ENCODE measurements at regions not wholly inside any gene's neighbourhood (a gene's known extent, or its start where the extent isn't known, plus 50 kb on each side); places are given as distances from the start of the nearest gene placed in this dataset.

DNA sequence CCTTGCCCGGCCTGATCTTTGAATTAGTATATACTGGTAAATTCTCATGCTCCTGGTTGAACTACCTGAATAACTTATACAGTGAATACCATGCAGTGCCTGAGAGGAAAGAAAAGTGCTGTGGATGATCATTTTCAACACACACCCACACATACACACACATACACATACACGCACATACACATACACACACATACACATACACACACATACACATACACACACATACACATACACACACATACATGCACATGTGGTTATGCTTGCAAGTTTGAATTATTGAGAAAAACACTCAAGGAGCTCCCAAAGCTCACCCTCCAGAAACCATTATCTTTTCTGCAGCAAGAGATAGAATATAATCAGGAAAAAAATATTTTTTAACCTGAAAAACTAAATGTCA is 366.9 kb upstream of the RASGEF1B start:
- in situ Hi-C loops (cut with HindIII; ENCODE audit: low sequenced_read_pairs): loop anchor here (25.0 kb wide), 1 partner anchor 426 kb away; no protein-coding TSS in a partner anchor

DNA sequence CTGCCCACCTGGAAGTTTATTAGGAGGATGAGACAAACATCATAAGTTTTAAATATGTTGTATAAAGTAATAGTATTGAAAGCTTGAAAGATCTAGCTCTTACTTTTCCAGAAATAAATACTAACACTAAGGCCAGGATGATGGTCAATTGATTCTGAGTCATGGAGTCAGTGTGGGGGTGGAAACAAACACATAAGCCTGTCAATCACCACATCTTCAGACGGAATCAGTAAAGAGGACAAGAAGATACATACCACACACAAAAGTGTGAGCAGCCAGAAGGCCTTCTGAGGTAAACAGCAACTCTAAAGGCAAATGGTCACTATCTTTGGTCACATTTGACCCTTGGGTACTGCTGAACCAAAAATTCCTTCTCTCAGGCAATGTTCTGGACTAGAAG is 365.0 kb upstream of the RASGEF1B start:
- in situ Hi-C loops (cut with HindIII; ENCODE audit: low sequenced_read_pairs): loop anchor here (25.0 kb wide), 1 partner anchor 424 kb away; no protein-coding TSS in a partner anchor

DNA sequence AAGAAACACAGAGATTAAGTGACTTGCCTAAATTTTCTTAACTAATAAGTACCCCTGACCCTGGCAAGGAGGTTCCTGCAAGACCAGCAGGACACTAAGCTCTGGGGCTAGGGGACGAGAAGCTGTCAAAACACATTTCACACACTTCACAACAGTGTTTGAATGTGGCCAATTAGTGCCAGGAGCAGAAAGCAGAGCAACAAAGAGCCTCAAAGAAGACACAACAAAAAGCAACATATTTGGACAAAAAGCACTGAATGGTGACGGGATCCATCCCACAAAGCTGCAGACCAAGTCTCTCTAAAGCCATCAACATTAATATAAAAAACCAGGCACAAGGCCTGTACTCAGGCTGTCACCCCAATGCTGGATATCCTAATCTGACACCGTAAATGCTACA is 361.9 kb upstream of the RASGEF1B start:
- in situ Hi-C loops (cut with HindIII; ENCODE audit: low sequenced_read_pairs): loop anchor here (25.0 kb wide), 1 partner anchor 421 kb away; no protein-coding TSS in a partner anchor

DNA sequence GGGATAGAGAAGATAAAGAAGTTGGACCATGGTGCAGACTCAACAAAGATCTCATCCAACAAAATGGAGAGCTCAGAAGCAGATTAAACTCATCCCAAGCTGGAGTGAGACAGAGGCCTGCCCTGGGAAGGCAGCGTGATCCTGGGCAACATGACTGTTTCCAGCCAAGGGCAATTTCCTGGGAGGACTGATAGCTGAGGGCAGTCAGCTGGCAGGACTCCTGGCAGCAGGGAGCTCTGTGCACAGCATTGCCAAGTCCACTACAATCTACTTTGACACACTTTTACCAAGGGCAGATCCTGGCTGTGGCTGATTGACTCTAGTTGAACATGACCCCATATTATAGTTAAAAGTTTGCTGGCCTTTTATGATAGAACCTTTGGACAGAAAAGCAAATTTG is 357.3 kb upstream of the RASGEF1B start:
- in situ Hi-C loops (cut with HindIII; ENCODE audit: low sequenced_read_pairs): loop anchor here (25.0 kb wide), 1 partner anchor 417 kb away; no protein-coding TSS in a partner anchor

DNA sequence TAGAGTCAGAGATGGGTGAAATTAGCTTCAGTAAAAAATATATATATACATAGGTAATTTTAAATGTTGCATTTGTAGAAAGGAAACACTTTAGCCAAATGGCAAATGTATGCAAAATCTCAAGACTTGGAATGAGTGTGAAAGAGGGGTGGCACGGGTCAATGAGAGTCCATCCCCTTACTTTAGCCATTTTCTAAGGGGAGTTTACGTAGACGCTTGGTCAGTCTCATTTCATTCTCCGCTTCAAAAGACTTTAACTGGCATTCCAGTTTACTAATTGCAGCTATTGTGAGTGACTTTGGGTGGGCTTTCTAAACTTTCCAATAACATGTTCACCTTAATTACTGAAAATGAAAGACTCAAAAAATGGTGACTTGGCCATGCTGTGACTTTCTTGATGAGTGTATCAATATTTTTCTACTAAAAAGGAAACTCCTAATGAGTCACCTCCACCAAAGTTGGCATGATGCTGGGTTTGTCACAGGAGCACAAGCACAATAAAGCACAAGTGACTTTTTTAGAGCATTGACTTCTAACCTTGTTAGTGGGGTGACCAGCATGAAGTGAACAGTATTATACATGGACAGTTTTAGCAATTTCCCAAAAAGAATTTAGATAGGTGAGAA is 356.0 kb upstream of the RASGEF1B start:
- in situ Hi-C loops (cut with HindIII; ENCODE audit: low sequenced_read_pairs): loop anchor here (25.0 kb wide), 1 partner anchor 415 kb away; no protein-coding TSS in a partner anchor

DNA sequence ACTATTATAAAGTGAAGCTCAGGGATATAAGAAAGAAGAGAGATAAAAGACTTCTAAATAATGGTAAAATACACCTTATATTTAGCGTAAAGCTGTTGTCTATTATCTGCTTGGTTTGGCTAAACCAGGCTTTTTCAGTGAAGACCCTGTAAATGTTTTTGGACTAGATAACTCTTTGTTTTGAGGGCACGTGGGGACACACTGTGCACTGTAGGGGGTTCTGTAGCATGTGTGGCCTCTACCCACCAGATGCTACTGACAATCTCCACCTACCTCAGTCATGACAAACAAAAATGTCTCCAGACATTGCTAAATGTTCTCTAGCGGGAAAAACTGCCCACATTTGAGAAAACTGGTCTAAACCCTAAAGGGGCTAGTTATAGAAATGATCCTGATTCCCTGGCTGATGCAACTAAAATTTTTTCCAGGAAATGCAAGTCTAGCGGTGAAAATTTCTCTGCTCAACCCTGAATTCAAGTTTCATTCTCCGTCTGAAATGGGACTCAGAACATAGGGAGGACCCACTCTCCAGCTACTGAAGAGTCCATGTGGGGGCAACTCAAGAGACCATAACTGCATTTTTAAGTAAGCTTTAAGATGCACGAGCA is 355.2 kb upstream of the RASGEF1B start:
- in situ Hi-C loops (cut with HindIII; ENCODE audit: low sequenced_read_pairs): loop anchor here (25.0 kb wide), 1 partner anchor 415 kb away; no protein-coding TSS in a partner anchor

DNA sequence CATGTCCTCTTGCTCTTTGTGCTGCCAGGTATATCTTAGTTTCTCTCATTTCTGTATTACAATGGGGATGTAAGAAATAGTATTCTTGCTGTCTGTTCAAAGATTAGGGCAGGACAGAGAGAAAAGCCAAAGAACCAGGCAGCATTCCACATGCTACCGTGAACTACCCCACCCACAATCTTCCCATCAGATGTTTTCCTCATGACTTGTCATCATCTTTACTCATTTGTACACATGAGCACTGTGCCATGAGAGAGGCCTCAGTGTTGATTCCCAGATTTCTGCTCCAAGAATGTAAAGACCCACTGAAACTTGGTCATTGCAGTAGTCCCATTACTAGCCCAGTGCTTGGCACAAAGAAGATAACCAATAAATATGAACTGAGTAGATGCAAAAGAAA is 354.6 kb upstream of the RASGEF1B start:
- in situ Hi-C loops (cut with HindIII; ENCODE audit: low sequenced_read_pairs): loop anchor here (25.0 kb wide), 1 partner anchor 414 kb away; no protein-coding TSS in a partner anchor

DNA sequence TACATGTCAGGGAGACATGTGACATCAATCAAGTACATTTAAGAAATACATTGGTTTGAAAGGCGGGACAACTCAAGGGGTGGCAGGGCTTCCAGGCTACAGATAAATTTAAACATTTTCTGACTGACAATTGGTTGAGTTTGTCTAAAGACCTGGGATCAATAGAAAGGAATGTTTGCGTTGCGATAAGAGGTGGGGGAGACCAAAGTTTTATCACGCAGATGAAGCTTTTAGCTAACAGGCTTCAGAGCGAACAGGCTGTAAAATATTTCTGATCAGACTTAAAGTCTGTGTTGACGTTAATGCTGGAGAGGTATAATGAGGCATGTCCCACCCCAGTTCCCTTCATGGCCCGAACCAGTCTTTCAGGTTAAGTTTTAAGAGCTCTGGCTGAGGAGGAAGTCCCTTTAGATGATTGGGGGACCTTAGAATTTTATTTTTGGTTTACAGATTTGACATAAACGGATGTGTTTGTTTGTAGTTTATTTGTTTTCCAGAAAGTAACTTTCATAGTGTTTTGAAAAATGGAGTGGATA is 346.7 kb upstream of the RASGEF1B start:
- in situ Hi-C loops (cut with HindIII; ENCODE audit: low sequenced_read_pairs): no loop called here

DNA sequence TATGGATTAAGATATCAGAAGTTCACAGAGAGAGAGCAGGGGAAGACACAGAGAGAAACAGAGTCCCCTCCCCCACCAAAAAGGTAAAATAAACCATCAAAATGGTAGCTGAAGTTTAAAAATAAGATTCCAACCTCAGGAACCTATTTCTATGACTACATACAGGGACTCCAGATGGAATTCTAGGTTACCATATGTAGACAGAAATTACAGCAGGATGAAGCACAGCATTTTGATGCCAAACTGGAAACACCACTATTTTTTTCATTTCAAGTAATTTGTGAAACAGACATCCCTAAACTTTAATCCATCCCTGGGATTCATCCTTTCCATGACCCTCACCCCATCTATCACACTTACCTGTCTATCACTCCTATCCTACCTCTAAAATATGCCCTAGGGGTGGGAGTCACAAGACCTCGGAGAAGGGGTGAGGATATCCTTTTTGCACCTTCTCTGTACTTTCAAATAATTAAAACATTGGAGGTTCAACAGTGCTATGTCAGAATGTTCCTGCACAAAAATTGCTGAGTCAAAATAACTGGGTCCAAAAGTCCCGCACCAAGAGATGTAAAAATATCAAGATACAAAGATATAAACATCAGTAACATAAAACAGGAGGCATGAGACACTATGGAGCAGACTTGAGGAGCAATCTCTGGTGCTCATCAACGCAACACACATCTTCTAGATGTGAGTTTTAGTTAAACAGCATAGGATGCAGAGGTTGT is 344.5 kb upstream of the RASGEF1B start:
- in situ Hi-C loops (cut with HindIII; ENCODE audit: low sequenced_read_pairs): no loop called here

DNA sequence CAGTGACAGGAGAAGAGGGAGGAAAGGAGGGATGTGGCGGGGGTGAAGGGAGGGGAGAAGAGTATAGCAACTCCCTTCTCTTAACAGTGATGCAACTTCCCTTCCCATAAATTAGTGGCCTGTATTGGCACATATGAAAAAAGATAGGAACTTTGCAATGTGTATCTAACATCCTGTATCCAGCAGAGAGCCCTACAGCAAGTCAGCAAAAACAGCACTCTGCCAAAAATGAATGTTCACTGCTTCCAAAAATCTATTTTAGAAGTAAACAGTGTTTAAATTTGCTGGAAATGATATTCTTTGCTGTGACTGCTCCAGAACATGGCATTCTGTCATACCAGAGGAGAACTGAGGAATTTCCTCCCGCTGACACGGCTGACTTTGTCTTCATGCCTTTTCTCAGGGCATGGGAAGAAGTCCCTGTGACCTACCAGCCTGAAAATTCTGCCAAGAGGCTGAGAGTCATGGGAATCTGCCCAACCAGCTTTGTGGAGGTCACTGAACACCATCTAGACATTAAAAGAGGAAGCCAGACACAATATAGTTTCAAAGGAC is 343.4 kb upstream of the RASGEF1B start:
- in situ Hi-C loops (cut with HindIII; ENCODE audit: low sequenced_read_pairs): no loop called here

DNA sequence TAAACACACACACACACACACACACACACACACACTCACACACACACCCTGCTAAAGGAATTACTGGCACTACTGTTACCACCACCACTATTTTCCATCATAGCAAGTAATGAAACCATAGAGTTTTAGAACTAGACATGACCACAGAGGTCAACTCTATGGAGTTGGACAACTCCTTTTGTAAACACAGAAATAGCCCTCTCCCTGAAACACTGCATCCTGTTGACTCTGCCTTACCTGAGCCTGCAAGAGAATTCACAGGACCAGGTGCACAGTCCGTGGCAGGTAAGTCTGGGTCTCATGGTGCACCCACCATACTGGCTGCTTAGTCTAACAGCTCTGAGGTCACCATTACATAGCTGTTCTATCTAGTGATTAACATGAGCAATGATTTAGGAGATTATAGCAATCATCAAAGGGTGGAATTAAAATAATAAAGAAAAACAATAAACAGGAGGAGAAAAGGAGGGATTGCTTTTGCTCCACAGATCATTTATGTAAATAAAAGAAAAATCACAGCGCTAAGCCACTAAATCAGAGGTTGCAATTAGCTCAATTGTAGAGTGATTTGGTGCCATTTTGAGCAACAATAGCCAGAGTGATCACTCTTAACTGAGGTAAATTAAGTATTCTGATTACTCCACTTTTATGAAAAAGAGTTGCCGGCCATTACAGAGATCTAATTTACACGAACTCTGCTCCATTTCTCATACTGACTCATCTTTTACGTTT is 340.0 kb upstream of the RASGEF1B start:
- in situ Hi-C loops (cut with HindIII; ENCODE audit: low sequenced_read_pairs): no loop called here

DNA sequence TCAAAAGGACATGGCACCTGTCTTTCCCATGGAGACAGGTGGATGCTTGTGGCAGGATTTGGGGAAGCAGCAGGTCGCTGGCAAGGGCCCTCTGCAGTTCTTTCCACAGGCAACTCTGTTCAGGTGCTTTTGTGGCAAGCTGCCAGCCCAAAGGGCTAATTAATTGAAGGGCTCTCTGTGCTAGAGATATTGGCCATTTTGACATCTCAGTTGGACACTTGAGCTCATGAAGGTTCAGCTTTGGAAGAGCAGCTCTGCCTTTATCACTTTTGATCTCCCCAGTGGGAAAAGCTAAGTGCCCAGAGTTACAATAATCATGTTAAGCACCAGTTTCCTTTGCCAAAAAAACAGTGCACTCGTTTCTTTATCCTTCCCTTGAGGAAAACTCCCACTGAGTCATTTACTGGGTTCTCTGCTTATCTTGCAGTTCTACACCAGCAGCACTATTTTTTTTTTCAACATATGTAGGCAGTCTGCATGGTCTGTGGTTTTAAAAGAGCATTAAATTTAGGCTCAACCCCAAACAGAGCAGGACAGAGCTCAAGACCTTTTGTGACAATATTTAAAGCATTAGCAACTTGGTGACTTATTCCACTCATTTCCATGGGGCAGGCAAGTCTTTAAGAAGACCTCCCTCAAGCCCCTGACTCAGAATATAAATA is 336.4 kb upstream of the RASGEF1B start:
- in situ Hi-C loops (cut with HindIII; ENCODE audit: low sequenced_read_pairs): no loop called here

DNA sequence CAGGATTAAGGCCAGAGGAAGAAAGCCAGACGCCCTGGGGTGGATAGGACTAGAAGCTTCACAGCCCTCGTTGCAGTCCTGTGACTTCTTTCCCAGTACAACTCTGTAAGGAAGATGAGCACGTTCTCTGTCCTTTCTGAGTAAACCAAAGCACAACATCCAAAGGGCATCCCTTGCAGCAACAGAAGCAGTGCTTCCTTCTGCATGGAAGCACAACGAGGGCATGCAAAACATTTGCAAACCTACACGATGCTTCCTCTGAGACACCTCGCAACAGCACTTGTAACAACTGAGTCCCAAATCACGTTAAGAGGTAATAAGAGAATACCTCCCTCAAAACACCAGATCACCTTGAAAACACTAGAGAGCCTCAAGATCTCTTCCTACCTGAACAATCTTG is 335.7 kb upstream of the RASGEF1B start:
- in situ Hi-C loops (cut with HindIII; ENCODE audit: low sequenced_read_pairs): no loop called here

DNA sequence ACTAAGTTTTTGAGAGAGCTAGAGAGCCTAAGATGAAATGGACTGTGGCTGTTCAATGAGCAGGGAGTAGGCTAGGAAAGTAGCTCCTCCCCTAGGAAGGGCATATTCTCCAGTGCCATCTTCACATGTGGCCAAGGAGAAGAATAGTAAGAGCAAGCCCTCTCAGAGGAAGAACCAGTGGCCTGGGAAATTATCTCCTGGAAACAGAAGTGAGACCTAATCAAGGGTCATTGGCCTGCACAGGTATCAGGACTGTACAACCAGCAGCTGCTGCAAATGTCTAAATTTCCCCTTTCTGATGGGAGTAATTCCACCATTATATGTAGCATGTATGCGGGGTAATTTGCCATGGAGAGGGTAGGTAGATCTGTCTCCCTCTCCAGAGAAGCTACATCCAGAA is 334.8 kb upstream of the RASGEF1B start:
- in situ Hi-C loops (cut with HindIII; ENCODE audit: low sequenced_read_pairs): no loop called here

DNA sequence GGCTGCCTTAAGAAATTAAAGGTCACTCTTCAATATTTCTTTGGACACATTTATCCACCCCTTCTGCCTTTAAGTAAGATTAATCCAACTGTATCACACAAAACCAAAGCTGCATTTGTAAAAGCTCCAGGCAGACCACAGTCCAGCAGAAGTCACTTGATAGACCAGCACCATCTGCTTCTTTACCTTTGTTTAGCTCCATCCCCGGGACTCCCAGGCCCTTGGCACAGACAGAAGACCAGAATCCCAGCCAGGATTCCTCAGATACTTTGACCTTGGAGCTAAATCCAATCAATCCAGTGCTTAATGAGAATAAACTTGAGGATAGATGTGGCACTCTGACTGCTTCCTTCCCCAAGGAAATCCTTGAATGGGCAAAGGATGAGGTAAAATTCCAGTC is 333.1 kb upstream of the RASGEF1B start:
- in situ Hi-C loops (cut with HindIII; ENCODE audit: low sequenced_read_pairs): no loop called here

DNA sequence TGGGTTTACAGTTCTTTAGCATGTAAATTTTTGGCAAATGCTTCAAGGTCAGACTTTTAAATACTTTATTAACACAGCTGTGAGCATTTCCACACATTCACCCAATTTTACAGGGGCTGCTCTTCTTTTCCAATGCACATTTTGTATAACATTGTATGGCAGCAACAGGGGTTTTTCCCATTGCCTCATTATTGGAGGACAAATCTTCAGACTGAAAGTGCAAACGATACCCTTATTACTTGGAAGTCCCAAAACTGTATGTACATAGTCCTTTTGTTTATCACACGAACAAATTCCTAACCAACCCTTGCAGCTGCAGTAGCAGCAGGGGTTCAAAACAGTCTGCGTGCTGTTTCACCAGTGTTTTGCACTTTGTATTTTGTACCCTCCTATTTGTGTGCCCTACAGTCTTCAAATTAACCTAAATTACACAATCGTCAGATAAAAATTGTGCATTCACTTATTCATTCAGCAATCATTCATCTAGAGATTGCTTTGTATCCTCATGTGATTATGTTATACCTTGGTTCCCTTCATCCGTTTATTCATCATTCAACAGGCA is 330.7 kb upstream of the RASGEF1B start:
- in situ Hi-C loops (cut with HindIII; ENCODE audit: low sequenced_read_pairs): no loop called here

DNA sequence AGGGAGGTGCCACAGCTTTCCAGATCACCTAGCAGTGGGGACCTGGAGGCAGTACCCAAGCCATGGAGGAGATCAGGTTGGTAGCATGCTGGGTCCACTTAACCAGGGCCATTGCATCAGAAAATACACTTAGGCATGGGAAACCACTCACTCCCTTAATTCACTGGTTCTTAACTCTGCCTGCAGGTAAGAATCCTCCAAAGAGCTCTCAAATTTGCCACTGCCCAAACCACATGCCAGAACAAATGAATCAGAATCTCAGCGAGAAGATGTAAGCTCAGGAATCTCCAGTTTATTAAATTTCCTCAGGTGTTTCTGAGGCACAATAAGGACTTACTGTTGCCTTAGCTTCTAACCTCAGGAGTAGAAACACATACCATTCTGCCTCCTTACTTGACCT is 327.7 kb upstream of the RASGEF1B start:
- in situ Hi-C loops (cut with HindIII; ENCODE audit: low sequenced_read_pairs): no loop called here

DNA sequence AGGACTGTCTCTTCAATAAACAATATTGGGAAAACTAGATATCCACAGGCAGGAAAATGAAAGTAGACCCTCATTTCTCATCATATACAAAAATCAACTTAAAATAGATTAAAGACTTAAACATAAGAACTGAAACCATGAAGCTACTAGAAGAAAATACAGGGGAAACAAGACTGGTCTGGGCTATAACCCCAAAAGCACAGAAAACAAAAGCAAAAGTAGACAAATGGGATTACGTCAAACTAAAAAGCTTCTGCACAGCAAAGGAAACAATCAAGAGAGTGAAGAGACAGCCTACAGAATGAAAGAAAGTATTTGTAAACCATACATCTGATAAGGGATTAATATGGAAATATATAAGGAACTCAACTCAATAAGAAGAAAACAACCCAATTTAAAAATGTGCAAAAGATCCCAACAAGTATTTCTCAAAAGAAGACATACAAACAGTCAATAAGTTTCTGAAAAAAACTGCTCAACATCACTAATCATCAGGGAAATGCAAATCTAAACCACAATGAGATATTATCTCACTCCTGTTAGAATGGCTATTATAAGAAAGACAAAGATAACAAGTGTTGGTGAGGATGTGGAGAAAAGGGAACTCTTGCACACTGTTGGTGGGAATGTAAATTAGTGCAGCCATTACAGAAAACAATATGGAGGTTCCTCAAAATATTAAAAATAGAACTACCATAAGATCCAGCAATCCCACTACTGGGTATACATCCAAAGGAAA is 325.3 kb upstream of the RASGEF1B start:
- in situ Hi-C loops (cut with HindIII; ENCODE audit: low sequenced_read_pairs): no loop called here

DNA sequence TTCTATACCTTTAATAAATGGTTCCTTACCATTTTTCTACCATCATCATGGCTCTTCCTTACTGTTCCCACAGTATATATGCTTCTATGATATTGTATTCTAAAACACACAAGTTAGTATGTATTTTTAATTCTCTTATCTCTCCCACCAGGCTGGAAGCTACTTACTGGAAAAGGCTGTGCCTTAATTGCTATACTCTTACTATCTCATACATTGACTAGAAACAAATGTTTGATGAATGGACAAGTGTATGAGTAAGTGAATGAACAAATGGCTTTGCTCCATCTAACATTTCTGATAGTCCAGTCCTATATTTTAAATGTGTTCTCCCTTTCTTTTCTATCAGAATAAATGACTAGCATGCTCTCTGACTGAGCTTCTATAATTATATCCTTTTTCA is 320.8 kb upstream of the RASGEF1B start:
- in situ Hi-C loops (cut with HindIII; ENCODE audit: low sequenced_read_pairs): no loop called here

All from DLD1 (cell line).